K562 (cell line): ENCODE measurements at regions not wholly inside any gene's neighbourhood (a gene's known extent, or its start where the extent isn't known, plus 50 kb on each side); places are given as distances from the start of the nearest gene placed in this dataset.

ENCODE experiments used
- ATAC-seq: fragments of 200-7000 bp; cut with Tn5 transposase; 3 replicates; pipeline ENCODE4 v1.9.1; 2020; ENCODE audit warnings: moderate library complexity
- BruUV-seq: library from RNA; stranded (reverse); fragments of 400-500 nt; replicated peaks from 2 replicates; lab custom pipeline; 2021; lab: Mats Ljungman, UMichigan
- CTCF ChIA-PET: fragments of 300-600 bp; formaldehyde crosslinking; extraction: SDS; loops from one replicate; lab custom pipeline; 2021; ENCODE audit warnings: low intra/inter-chr PET ratio; lab: Yijun Ruan, JAX
- POLR2A ChIA-PET: fragments of 300-600, 350-650 bp; sonication (Branson Sonifier 250); formaldehyde crosslinking; extraction: SDS; loops from one replicate; lab custom pipeline; 2021; ENCODE audit warnings: antibody characterized with exemption, inconsistent platforms; lab: Yijun Ruan, JAX
- DNase-seq, 4 experiments: peaks; one replicate each; pipeline versions ENCODE4 v3.0.0 to v3.0.0-alpha.2; 2011 to 2018; ENCODE audit warnings: low spot score in 3 of 4, mixed read lengths in 3 of 4; ENCODE audit errors: extremely low read depth in 1 of 4
- FAIRE-seq: peaks from 2 replicates; lab custom pipeline; 2011; peaks lifted over from hg19 to GRCh38; lab: Jason Lieb, UNC
- H2AFZ ChIP-seq: 2 replicates; pipeline ENCODE4 v1.6.0; 2011; ENCODE audit warnings: low read depth, low read length, control low read depth, inconsistent platforms
- H3K27ac ChIP-seq: fragments of 200-600 bp; 3 replicates; pipeline ENCODE4 v1.8.0; 2011; ENCODE audit warnings: low read depth, mild to moderate bottlenecking, control low read depth, inconsistent platforms, low read length, moderate library complexity, mixed read lengths; ENCODE audit errors: extremely low read depth
- H3K27me3 ChIP-seq, 2 experiments: fragments of 300-600 bp in 1 of 2; 2 replicates in 1 of 2; 3 replicates in 1 of 2; pipeline versions ENCODE4 v1.6.0 to v1.8.0; 2011; ENCODE audit warnings: inconsistent platforms in 2 of 2, low read length in 2 of 2, mild to moderate bottlenecking in 1 of 2, mixed read lengths in 1 of 2, moderate library complexity in 1 of 2; ENCODE audit not compliant: control insufficient read depth in 2 of 2, insufficient read depth in 2 of 2
- H3K36me3 ChIP-seq: fragments of 300-600 bp; 3 replicates; pipeline ENCODE4 v1.8.0; 2011; ENCODE audit warnings: mild to moderate bottlenecking, low read length, inconsistent platforms; ENCODE audit not compliant: control insufficient read depth, insufficient read depth
- H3K4me1 ChIP-seq, 2 experiments: fragments of 200-600 bp in 1 of 2; replicated peaks in 1 of 2; 2 replicates in 1 of 2; 3 replicates in 1 of 2; pipeline versions ENCODE4 v1.5.1 to v1.8.0; 2011; ENCODE audit warnings: inconsistent platforms in 2 of 2, low read length in 2 of 2, mild to moderate bottlenecking in 1 of 2, mixed read lengths in 1 of 2, moderate library complexity in 1 of 2; ENCODE audit not compliant: control insufficient read depth in 2 of 2, insufficient read depth in 2 of 2
- H3K4me2 ChIP-seq: 2 replicates; pipeline ENCODE4 v1.6.1; 2011; ENCODE audit warnings: low read length, control low read depth, inconsistent platforms, mixed read lengths; ENCODE audit not compliant: insufficient read depth
- H3K4me3 ChIP-seq: fragments of 200-600 bp; sonication (generic), shearing (Covaris generic); 2 replicates; pipeline ENCODE4 v1.5.1; 2016; ENCODE audit warnings: control low read depth, inconsistent platforms
- H3K79me2 ChIP-seq: fragments of 200-600 bp; 3 replicates; pipeline ENCODE4 v1.8.0; 2011; ENCODE audit warnings: low read length, inconsistent platforms; ENCODE audit not compliant: control insufficient read depth, insufficient read depth
- H3K9ac ChIP-seq, 2 experiments: 2 replicates each; pipeline versions ENCODE4 v1.6.0 to v1.6.1; 2011; ENCODE audit warnings: low read depth in 2 of 2, low read length in 2 of 2, control low read depth in 1 of 2, inconsistent platforms in 1 of 2, mild to moderate bottlenecking in 1 of 2, mixed read lengths in 1 of 2; ENCODE audit not compliant: insufficient read depth in 1 of 2
- H3K9me1 ChIP-seq: one replicate; pipeline ENCODE4 v1.6.0; 2011; ENCODE audit warnings: inconsistent platforms, mild to moderate bottlenecking, low read length, moderate library complexity; ENCODE audit not compliant: control insufficient read depth, insufficient read depth
- H3K9me3 ChIP-seq: replicated peaks from 2 replicates; pipeline ENCODE4 v1.5.1; 2011; ENCODE audit warnings: low read depth, low read length, inconsistent platforms; ENCODE audit not compliant: control insufficient read depth, insufficient read depth
- H4K20me1 ChIP-seq: replicated peaks from 2 replicates; pipeline ENCODE4 v1.6.1; 2011; ENCODE audit warnings: low read length, inconsistent platforms, mixed read lengths; ENCODE audit not compliant: control insufficient read depth, insufficient read depth
- BHLHE40 ChIP-seq: IDR thresholded peaks from 2 replicates; pipeline ENCODE4 v1.6.1; 2011; ENCODE audit warnings: low read length, improper control_type of control experiment
- CEBPB ChIP-seq: fragments of 450-650 bp; IDR thresholded peaks from 2 replicates; pipeline ENCODE4 v1.6.1; 2016; ENCODE audit warnings: missing genetic modification characterization, missing compliant biosample characterization
- ETV1 ChIP-seq: fragments of 450-650 bp; conservative IDR thresholded peaks from 2 replicates; pipeline ENCODE4 v1.6.1; 2016; ENCODE audit warnings: missing genetic modification characterization, control low read depth, low read depth, missing compliant biosample characterization
- FOXJ3 ChIP-seq: sonication (generic); formaldehyde crosslinking; IDR thresholded peaks from 2 replicates; pipeline ENCODE4 v1.4.0; 2020; ENCODE audit warnings: mild to moderate bottlenecking, missing genetic modification reagents
- FOXK1 ChIP-seq: sonication (generic); formaldehyde crosslinking; IDR thresholded peaks from 2 replicates; pipeline ENCODE4 v1.8.0; 2022; ENCODE audit warnings: missing genetic modification reagents, mild to moderate bottlenecking, borderline replicate concordance
- GABPA ChIP-seq: fragments of 200-800 bp; sonication (Bioruptor generic); conservative IDR thresholded peaks from 2 replicates; pipeline ENCODE4 v1.6.1; 2016; ENCODE audit warnings: low read depth, missing genetic modification characterization, missing compliant biosample characterization
- GMEB1 ChIP-seq: fragments of 250-450 bp; sonication (Bioruptor Pico); IDR thresholded peaks from 2 replicates; pipeline ENCODE4 v1.4.0; 2020; ENCODE audit warnings: mild to moderate bottlenecking
- GTF3C2 ChIP-seq: IDR thresholded peaks from 3 replicates; pipeline ENCODE4 v1.6.1; 2011; ENCODE audit warnings: borderline replicate concordance, mild to moderate bottlenecking, moderate library complexity; ENCODE audit not compliant: insufficient read length; ENCODE audit errors: extremely low read depth
- HMG20A ChIP-seq: fragments of 450-650 bp; formaldehyde crosslinking; conservative IDR thresholded peaks from 2 replicates; pipeline ENCODE4 v1.4.0; 2020; ENCODE audit warnings: mild to moderate bottlenecking, mixed read lengths
- MTA2 ChIP-seq: fragments of 450-650 bp; IDR thresholded peaks from 2 replicates; pipeline ENCODE4 v1.6.1; 2016; ENCODE audit warnings: low read depth
- POLR2A ChIP-seq: fragments of 450-650 bp; conservative IDR thresholded peaks from 2 replicates; pipeline ENCODE4 v1.6.1; 2016
- PPARD ChIP-seq: fragments of 250-450 bp; sonication (Bioruptor Pico); IDR thresholded peaks from 2 replicates; pipeline ENCODE4 v1.8.0; 2022; ENCODE audit warnings: inconsistent platforms, mild to moderate bottlenecking, moderate library complexity
- RFX5 ChIP-seq: IDR thresholded peaks from 2 replicates; pipeline ENCODE4 v1.6.1; 2011; ENCODE audit warnings: low read depth, mild to moderate bottlenecking, improper control_type of control experiment, low read length
- SMC3 ChIP-seq: conservative IDR thresholded peaks from 2 replicates; pipeline ENCODE4 v1.6.1; 2011; ENCODE audit warnings: low read depth, low read length, improper control_type of control experiment; ENCODE audit not compliant: insufficient read depth
- U2AF1 ChIP-seq: fragments of 200-400 bp; formaldehyde crosslinking; optimal IDR thresholded peaks from 2 replicates; pipeline ENCODE3; 2017; ENCODE audit warnings: mild to moderate bottlenecking, low read depth, low read length, moderate library complexity
- WGBS: fragments of 100-300 bp; shearing (Covaris generic); methylation state at CpG from one replicate; pipeline ENCODE4 v1.1.6; 2016; ENCODE audit warnings: low coverage, mixed read lengths; ENCODE audit not compliant: insufficient coverage; ENCODE audit errors: missing lambda C conversion rate; 5-methylcytosine and 5-hydroxymethylcytosine counted together
- in situ Hi-C: fragments of 300-500 bp; cut with MboI; formaldehyde crosslinking; loops from 4 replicates; pipeline ENCODE4 v1.15.0; 2018; ENCODE audit warnings: inconsistent platforms, mixed read lengths
- intact Hi-C: fragments of 100-400 bp; cut with micrococcal nuclease; formaldehyde crosslinking; loops from 2 replicates; pipeline ENCODE4 v1.14.2; 2022
- TF ChIP-seq, protein P1 (sequence below), 2 experiments: fragments of 450-650 bp in 1 of 2; sonication (generic) in 1 of 2; formaldehyde crosslinking in 1 of 2; IDR thresholded peaks in 1 of 2; conservative IDR thresholded peaks in 1 of 2; 2 replicates each; pipeline versions ENCODE4 v1.6.1 to v1.8.1; 2016 to 2023; ENCODE audit warnings: mild to moderate bottlenecking in 2 of 2, moderate library complexity in 2 of 2, inconsistent platforms in 1 of 2, missing genetic modification reagents in 1 of 2

DNA sequence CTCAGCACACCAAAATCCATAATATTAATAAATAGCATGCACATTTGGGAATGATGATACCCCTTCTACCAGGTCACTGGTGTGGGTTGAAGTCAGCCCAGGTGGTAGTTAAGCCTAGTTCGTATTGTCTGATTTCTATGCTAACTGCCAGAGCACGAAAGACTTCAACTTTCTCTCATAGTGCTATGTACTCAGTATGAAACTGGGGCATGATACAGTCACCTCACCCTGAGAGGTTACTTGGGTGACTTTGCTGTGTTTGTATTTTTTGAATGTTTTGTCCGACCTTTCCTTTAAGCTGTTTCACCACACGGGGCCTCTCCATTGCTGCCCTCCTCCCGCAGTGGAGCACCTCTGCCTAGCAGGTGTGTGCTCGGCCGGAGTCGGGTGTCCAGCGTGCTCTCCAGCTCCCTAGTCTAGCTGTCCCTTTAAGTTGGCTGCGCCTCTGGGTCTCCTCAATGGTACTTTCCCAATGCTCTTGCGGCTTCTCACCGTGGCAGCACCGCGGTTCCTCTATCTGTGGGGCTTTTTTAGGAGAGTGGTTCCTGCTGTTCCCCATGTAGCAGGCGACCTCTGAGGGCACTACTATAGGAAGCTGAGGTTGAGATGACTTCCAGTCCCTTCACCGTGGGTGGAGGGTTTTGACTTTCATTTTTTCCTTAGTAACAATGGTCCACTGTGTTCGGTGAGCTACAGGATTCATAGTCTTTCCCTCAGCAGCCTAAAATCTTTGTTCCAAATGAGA lies 524.0 kb upstream of the PFKP start:
- no TSS peak for BruUV-seq

More for the DNA sequence above, 524.0 kb upstream of the PFKP start:
- FAIRE-seq: no peak
- ChIA-PET CTCF (no interaction called here), POLR2A (no interaction called here)
- no peaks in the 10 kb centered on the region for H3K79me2 ChIP-seq
- no peak overlapping the region for H3K4me3 ChIP-seq
- no peaks in the 10 kb centered on the region for H3K9me3 ChIP-seq
- H3K27me3 ChIP-seq: peaks cover 0 to 7% of the 10 kb centered on the region in 2 experiments; a peak in 4 of 5 replicates
- in situ Hi-C loops: no loop called here
- under 1% methylated on average over 17 of the region's 17 CpGs for WGBS
- no peaks in the 10 kb centered on the region for H4K20me1 ChIP-seq
- intact Hi-C loops: no loop called here
- H3K4me2 ChIP-seq: no peak overlapping the region
- H3K36me3 ChIP-seq: no peaks in the 10 kb centered on the region
- no peak for TF ChIP-seq SMC3
- no peak for TF ChIP-seq GTF3C2
- no peak for TF ChIP-seq MTA2
- TF ChIP-seq GABPA (tag): no peak
- TF ChIP-seq FOXK1 (CRISPR knock-in tag): no peak
- TF ChIP-seq HMG20A (CRISPR knock-in tag): no peak
- TF ChIP-seq POLR2A: no peak
- TF ChIP-seq RFX5: no peak
- TF ChIP-seq, protein P1, sequence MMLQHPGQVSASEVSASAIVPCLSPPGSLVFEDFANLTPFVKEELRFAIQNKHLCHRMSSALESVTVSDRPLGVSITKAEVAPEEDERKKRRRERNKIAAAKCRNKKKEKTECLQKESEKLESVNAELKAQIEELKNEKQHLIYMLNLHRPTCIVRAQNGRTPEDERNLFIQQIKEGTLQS (IDR thresholded peaks at IDR 0.05): no peak
- TF ChIP-seq, protein P1 (CRISPR knock-in tag; conservative IDR thresholded peaks at IDR 0.05): no peak
- TF ChIP-seq CEBPB (tag): no peak
- no peak for TF ChIP-seq BHLHE40
- no peak for TF ChIP-seq U2AF1
- no peak for TF ChIP-seq ETV1 (tag)
- TF ChIP-seq PPARD (CRISPR knock-in tag): no peak
- no peak for TF ChIP-seq GMEB1 (CRISPR knock-in tag)
- TF ChIP-seq FOXJ3: no peak
- H3K4me1 ChIP-seq: no peaks in the 10 kb centered on the region
- no peak overlapping the region for H2AFZ ChIP-seq
- no peak overlapping the region for H3K9ac ChIP-seq
- no peak for ATAC-seq
- H3K27ac ChIP-seq: no peak overlapping the region
- DNase-seq: no peak
- no peaks in the 10 kb centered on the region for H3K9me1 ChIP-seq
